Medulla oblongata (tissue), 1 donor: ENCODE measurements at regions not wholly inside any gene's neighbourhood (a gene's known extent, or its start where the extent isn't known, plus 50 kb on each side); places are given as distances from the start of the nearest gene placed in this dataset.

Source experiments
- DNase-seq: peaks from one replicate; pipeline ENCODE4 v3.0.0-alpha.2; 2015; ENCODE audit errors: extremely low spot score

GRCh38 chr16:86018487-86018886, 119.5 kb downstream of the IRF8 start:
- peak; percentile 44 for DNase-seq

- DNase-seq: no peak
These were observed 120.0 kb downstream of the IRF8 start for GRCh38 chr16:86018941-86019340.

- DNase-seq: no peak
These were observed 120.6 kb downstream of the IRF8 start for GRCh38 chr16:86019446-86020047.

- no peak for DNase-seq
These were observed 122.0 kb downstream of the IRF8 start for GRCh38 chr16:86020971-86021370.

- DNase-seq: no peak
These were observed 123.5 kb downstream of the IRF8 start for GRCh38 chr16:86022381-86022960.

GRCh38 chr16:86024210-86024609, 125.2 kb downstream of the IRF8 start:
- DNase-seq: no peak

- DNase-seq: no peak
These were observed 126.7 kb downstream of the IRF8 start for GRCh38 chr16:86025706-86026105.

- no peak for DNase-seq
These were observed 127.4 kb downstream of the IRF8 start for GRCh38 chr16:86026171-86026910.

- no peak for DNase-seq
These were observed 128.0 kb downstream of the IRF8 start for GRCh38 chr16:86026916-86027315.

- no peak for DNase-seq
These were observed 128.6 kb downstream of the IRF8 start for GRCh38 chr16:86027373-86028126.

- DNase-seq: peak; percentile 82
These were observed 130.3 kb downstream of the IRF8 start for GRCh38 chr16:86029131-86029741.

GRCh38 chr16:86030116-86030515, 131.2 kb downstream of the IRF8 start:
- no peak for DNase-seq

- DNase-seq: no peak
These were observed 132.2 kb downstream of the IRF8 start for GRCh38 chr16:86031141-86031678.

GRCh38 chr16:86033016-86033474, 134.1 kb downstream of the IRF8 start:
- DNase-seq: peak; percentile 84

GRCh38 chr16:86033971-86034370, 135.0 kb downstream of the IRF8 start:
- peak; percentile 44 for DNase-seq

- no peak for DNase-seq
These were observed 135.5 kb downstream of the IRF8 start for GRCh38 chr16:86034421-86034919.

- DNase-seq: no peak
These were observed 136.9 kb downstream of the IRF8 start for GRCh38 chr16:86035906-86036305.

- no peak for DNase-seq
These were observed 139.3 kb downstream of the IRF8 start for GRCh38 chr16:86037999-86038925.

- DNase-seq: no peak
These were observed 140.0 kb downstream of the IRF8 start for GRCh38 chr16:86038926-86039310.

- no peak for DNase-seq
These were observed 140.6 kb downstream of the IRF8 start for GRCh38 chr16:86039606-86040005.
